GM23338 (cell line): ENCODE measurements at regions not wholly inside any gene's neighbourhood (a gene's known extent, or its start where the extent isn't known, plus 50 kb on each side); places are given as distances from the start of the nearest gene placed in this dataset.

Source experiments
- CREB1 ChIP-seq: fragments of 250-450 bp; sonication (Bioruptor Pico); IDR thresholded peaks from 2 replicates; pipeline ENCODE4 v1.5.0; 2020; ENCODE audit warnings: low read depth, mild to moderate bottlenecking, moderate library complexity
- EZH2 ChIP-seq: fragments of 200-600 bp; sonication (generic); IDR thresholded peaks from one replicate; pipeline ENCODE4 v1.8.0; 2017; ENCODE audit warnings: antibody characterized with exemption, mild to moderate bottlenecking, low read depth; ENCODE audit not compliant: unreplicated experiment
- EZH2phosphoT487 ChIP-seq: fragments of 200-600 bp; sonication (generic); IDR thresholded peaks from one replicate; pipeline ENCODE4 v1.8.1; 2018; ENCODE audit warnings: antibody characterized with exemption; ENCODE audit not compliant: unreplicated experiment
- JUNB ChIP-seq: IDR thresholded peaks from one replicate; pipeline ENCODE4 v1.6.1; 2016; ENCODE audit warnings: antibody characterized with exemption; ENCODE audit not compliant: unreplicated experiment
- NANOG ChIP-seq: IDR thresholded peaks from 2 replicates; pipeline ENCODE4 v1.6.1; 2016; ENCODE audit warnings: antibody characterized with exemption, borderline replicate concordance
- POLR2AphosphoS5 ChIP-seq: IDR thresholded peaks from 2 replicates; pipeline ENCODE4 v1.6.1; 2016; ENCODE audit warnings: antibody characterized with exemption, low read depth
- STAT1 ChIP-seq: IDR thresholded peaks from one replicate; pipeline ENCODE4 v1.6.1; 2016; ENCODE audit warnings: antibody characterized with exemption; ENCODE audit not compliant: unreplicated experiment
- ZNF331 ChIP-seq: fragments of 250-450 bp; sonication (Bioruptor Pico); IDR thresholded peaks from 2 replicates; pipeline ENCODE4 v1.5.0; 2020; ENCODE audit warnings: low read depth, mild to moderate bottlenecking, moderate library complexity
- TF ChIP-seq, protein P1 (sequence below), 2 experiments: fragments of 200-600 bp in 1 of 2; sonication (generic) in 1 of 2; conservative IDR thresholded peaks; 2 replicates each; pipeline versions ENCODE4 v1.5.1 to v1.6.1; 2016 to 2017; ENCODE audit warnings: antibody characterized with exemption in 2 of 2, low read depth in 2 of 2, mild to moderate bottlenecking in 2 of 2, moderate library complexity in 1 of 2
- TF ChIP-seq, protein P2 (sequence below): IDR thresholded peaks from one replicate; pipeline ENCODE4 v1.6.1; 2018; ENCODE audit warnings: antibody characterized with exemption; ENCODE audit not compliant: unreplicated experiment
- TF ChIP-seq, protein P3 (sequence below): IDR thresholded peaks from 2 replicates; pipeline ENCODE4 v1.6.1; 2016; ENCODE audit warnings: antibody characterized with exemption

DNA sequence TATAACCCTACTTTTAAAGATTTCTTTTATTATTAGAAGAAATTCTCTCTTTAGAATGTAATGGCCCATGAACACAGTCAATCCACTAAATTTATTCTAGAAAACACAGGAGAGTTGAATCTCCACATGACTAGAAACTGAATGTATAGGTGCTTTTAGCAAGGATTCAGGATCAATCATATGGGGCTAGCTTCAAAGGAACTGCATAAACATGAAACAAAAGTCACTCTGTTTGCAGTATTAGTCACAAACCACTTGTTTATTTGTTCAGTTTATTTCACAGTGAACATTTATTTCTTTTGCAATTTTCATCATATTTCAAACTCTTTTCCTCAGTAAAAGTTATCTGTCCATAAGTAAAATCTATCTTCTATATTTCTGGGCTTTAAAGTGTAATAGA is 1604.6 kb downstream of the PCDH18 start:
- TF ChIP-seq EZH2 (no peak), POLR2AphosphoS5 (no peak), CREB1 (CRISPR knock-in tag) (no peak), STAT1 (no peak), NANOG (no peak), JUNB (no peak), EZH2phosphoT487 (no peak), ZNF331 (CRISPR knock-in tag) (no peak)
- TF ChIP-seq, protein P1, sequence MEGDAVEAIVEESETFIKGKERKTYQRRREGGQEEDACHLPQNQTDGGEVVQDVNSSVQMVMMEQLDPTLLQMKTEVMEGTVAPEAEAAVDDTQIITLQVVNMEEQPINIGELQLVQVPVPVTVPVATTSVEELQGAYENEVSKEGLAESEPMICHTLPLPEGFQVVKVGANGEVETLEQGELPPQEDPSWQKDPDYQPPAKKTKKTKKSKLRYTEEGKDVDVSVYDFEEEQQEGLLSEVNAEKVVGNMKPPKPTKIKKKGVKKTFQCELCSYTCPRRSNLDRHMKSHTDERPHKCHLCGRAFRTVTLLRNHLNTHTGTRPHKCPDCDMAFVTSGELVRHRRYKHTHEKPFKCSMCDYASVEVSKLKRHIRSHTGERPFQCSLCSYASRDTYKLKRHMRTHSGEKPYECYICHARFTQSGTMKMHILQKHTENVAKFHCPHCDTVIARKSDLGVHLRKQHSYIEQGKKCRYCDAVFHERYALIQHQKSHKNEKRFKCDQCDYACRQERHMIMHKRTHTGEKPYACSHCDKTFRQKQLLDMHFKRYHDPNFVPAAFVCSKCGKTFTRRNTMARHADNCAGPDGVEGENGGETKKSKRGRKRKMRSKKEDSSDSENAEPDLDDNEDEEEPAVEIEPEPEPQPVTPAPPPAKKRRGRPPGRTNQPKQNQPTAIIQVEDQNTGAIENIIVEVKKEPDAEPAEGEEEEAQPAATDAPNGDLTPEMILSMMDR (conservative IDR thresholded peaks at IDR 0.05; ENCODE audit: low read depth in 2 of 2), result no peak
- TF ChIP-seq, protein P2, sequence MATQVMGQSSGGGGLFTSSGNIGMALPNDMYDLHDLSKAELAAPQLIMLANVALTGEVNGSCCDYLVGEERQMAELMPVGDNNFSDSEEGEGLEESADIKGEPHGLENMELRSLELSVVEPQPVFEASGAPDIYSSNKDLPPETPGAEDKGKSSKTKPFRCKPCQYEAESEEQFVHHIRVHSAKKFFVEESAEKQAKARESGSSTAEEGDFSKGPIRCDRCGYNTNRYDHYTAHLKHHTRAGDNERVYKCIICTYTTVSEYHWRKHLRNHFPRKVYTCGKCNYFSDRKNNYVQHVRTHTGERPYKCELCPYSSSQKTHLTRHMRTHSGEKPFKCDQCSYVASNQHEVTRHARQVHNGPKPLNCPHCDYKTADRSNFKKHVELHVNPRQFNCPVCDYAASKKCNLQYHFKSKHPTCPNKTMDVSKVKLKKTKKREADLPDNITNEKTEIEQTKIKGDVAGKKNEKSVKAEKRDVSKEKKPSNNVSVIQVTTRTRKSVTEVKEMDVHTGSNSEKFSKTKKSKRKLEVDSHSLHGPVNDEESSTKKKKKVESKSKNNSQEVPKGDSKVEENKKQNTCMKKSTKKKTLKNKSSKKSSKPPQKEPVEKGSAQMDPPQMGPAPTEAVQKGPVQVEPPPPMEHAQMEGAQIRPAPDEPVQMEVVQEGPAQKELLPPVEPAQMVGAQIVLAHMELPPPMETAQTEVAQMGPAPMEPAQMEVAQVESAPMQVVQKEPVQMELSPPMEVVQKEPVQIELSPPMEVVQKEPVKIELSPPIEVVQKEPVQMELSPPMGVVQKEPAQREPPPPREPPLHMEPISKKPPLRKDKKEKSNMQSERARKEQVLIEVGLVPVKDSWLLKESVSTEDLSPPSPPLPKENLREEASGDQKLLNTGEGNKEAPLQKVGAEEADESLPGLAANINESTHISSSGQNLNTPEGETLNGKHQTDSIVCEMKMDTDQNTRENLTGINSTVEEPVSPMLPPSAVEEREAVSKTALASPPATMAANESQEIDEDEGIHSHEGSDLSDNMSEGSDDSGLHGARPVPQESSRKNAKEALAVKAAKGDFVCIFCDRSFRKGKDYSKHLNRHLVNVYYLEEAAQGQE, result no peak
- TF ChIP-seq, protein P3, sequence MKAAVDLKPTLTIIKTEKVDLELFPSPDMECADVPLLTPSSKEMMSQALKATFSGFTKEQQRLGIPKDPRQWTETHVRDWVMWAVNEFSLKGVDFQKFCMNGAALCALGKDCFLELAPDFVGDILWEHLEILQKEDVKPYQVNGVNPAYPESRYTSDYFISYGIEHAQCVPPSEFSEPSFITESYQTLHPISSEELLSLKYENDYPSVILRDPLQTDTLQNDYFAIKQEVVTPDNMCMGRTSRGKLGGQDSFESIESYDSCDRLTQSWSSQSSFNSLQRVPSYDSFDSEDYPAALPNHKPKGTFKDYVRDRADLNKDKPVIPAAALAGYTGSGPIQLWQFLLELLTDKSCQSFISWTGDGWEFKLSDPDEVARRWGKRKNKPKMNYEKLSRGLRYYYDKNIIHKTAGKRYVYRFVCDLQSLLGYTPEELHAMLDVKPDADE, result no peak
